ENCODE measurements at regions not wholly inside any gene's neighbourhood (a gene's known extent, or its start where the extent isn't known, plus 50 kb on each side); places are given as distances from the start of the nearest gene placed in this dataset.

GRCh38 chr14:76581592-76581991 lies 179.7 kb upstream of the VASH1 start:
- Histone ChIP-seq H3K27me3 (ENCODE audit: low read depth) (no peaks in the 10 kb centered on the region), H3K4me3 (no peak overlapping the region), H3K4me1 (no peaks in the 10 kb centered on the region), H3K36me3 (no peaks in the 10 kb centered on the region), H3K27ac (no peak overlapping the region), H3K9me3 (no peaks in the 10 kb centered on the region)
- DNase-seq (no peak), ATAC-seq (no peak)
- TF ChIP-seq, protein P1, sequence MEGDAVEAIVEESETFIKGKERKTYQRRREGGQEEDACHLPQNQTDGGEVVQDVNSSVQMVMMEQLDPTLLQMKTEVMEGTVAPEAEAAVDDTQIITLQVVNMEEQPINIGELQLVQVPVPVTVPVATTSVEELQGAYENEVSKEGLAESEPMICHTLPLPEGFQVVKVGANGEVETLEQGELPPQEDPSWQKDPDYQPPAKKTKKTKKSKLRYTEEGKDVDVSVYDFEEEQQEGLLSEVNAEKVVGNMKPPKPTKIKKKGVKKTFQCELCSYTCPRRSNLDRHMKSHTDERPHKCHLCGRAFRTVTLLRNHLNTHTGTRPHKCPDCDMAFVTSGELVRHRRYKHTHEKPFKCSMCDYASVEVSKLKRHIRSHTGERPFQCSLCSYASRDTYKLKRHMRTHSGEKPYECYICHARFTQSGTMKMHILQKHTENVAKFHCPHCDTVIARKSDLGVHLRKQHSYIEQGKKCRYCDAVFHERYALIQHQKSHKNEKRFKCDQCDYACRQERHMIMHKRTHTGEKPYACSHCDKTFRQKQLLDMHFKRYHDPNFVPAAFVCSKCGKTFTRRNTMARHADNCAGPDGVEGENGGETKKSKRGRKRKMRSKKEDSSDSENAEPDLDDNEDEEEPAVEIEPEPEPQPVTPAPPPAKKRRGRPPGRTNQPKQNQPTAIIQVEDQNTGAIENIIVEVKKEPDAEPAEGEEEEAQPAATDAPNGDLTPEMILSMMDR (IDR thresholded peaks at IDR 0.05): no peak
- intact Hi-C loops (cut with DNase I): no loop called here

DNA sequence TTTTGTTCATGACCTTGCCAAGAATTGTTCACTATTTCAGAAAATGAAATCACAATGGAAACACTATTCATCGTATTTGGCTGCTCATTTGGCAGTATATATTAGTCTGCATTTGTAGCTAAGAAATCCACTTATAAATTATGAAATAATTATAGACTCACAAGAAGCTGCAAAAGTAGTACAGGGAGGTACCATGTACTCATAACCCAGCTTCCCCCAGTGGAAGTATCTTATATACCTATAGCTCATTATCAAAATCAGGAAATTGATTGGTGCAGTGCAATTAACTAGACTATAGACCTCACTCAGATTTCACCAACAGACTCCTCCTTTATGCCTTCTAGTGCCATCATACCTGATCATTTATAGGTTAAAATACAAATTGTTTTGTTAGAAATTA lies 178.8 kb upstream of the VASH1 start:
- intact Hi-C loops (cut with DNase I): no loop called here
- ATAC-seq: no peak
- H3K4me3 ChIP-seq: no peak overlapping the region

GRCh38 chr14:76583174-76583573 lies 178.1 kb upstream of the VASH1 start:
- no peak for DNase-seq
- intact Hi-C loops (cut with DNase I): no loop called here
- no peaks in the 10 kb centered on the region for H3K36me3 ChIP-seq
- H3K27me3 ChIP-seq (ENCODE audit: low read depth): no peaks in the 10 kb centered on the region
- H3K27ac ChIP-seq: no peak overlapping the region
- H3K4me1 ChIP-seq: no peaks in the 10 kb centered on the region
- TF ChIP-seq, protein P1 (IDR thresholded peaks at IDR 0.05): no peak
- H3K9me3 ChIP-seq: no peaks in the 10 kb centered on the region
- H3K4me3 ChIP-seq: no peak overlapping the region
- no peak for ATAC-seq

More for the DNA sequence above, 178.8 kb upstream of the VASH1 start:
- no peak overlapping the region for H3K27ac ChIP-seq
- DNase-seq: no peak
- H3K4me1 ChIP-seq: no peaks in the 10 kb centered on the region
- no peaks in the 10 kb centered on the region for H3K27me3 ChIP-seq (ENCODE audit: low read depth)
- no peaks in the 10 kb centered on the region for H3K36me3 ChIP-seq
- H3K9me3 ChIP-seq: no peaks in the 10 kb centered on the region
- TF ChIP-seq, protein P1 (IDR thresholded peaks at IDR 0.05): no peak

- DNase-seq: no peak
- H3K4me3 ChIP-seq: no peak overlapping the region
- intact Hi-C loops (cut with DNase I): no loop called here
- no peak overlapping the region for H3K27ac ChIP-seq
- no peaks in the 10 kb centered on the region for H3K9me3 ChIP-seq
- no peaks in the 10 kb centered on the region for H3K27me3 ChIP-seq (ENCODE audit: low read depth)
- ATAC-seq: no peak
- H3K4me1 ChIP-seq: no peaks in the 10 kb centered on the region
- TF ChIP-seq, protein P1 (IDR thresholded peaks at IDR 0.05): no peak
- H3K36me3 ChIP-seq: no peaks in the 10 kb centered on the region
Measured at GRCh38 chr14:76583805-76584204, 177.5 kb upstream of the VASH1 start.

DNA sequence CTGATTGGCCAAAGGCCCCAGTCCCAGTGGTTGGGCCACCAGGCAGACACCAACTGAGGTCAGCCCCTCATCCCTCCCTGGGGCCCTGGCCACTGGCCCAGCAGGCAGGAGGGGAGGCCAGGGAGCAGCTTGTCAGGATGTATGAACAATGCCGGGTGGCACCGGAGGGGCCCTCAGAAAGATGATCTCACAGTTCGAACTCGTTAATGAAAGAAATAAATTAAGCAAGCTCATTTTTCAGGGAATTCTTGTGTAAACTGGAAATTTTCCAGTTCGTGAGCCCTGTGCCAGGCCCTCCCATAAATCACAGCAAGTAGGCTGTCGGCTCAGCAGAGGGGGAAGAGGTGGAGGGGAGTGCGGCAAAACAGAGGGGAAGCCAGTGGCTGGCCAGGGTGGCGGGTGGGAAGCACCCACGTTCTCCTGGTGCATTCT lies 177.0 kb upstream of the VASH1 start:
- no peak overlapping the region for H3K27ac ChIP-seq
- no peaks in the 10 kb centered on the region for H3K27me3 ChIP-seq (ENCODE audit: low read depth)
- TF ChIP-seq, protein P1 (IDR thresholded peaks at IDR 0.05): no peak
- ATAC-seq: peak in 1 of 2 donors; percentile 47
- intact Hi-C loops (cut with DNase I): no loop called here
- H3K9me3 ChIP-seq: no peaks in the 10 kb centered on the region
- H3K4me1 ChIP-seq: no peaks in the 10 kb centered on the region
- H3K4me3 ChIP-seq: no peak overlapping the region
- no peak for DNase-seq
- H3K36me3 ChIP-seq: no peaks in the 10 kb centered on the region

DNA sequence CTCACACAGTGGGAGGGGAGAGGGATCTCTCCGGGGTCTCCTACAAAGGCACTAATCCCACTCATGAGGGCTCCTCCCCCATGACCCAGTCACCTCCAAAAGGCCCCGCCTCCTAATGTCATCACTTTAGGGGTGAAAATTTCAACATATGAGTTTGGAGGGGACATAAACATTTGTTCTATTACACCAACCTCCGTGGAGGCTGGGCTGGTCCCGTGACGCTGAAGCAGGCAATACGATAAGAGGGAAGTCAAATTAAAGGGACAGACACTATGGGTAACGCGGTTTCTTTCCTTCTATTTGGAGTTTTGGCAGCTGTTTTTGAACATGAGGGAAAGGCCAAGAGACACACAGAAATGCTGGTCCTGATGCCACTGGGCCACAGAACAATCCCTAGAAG lies 175.7 kb upstream of the VASH1 start:
- TF ChIP-seq, protein P1 (IDR thresholded peaks at IDR 0.05): no peak
- intact Hi-C loops (cut with DNase I): no loop called here
- no peaks in the 10 kb centered on the region for H3K36me3 ChIP-seq
- no peak for ATAC-seq
- H3K27ac ChIP-seq: no peak overlapping the region
- H3K27me3 ChIP-seq (ENCODE audit: low read depth): no peaks in the 10 kb centered on the region
- no peaks in the 10 kb centered on the region for H3K9me3 ChIP-seq
- DNase-seq: no peak
- no peak overlapping the region for H3K4me3 ChIP-seq
- H3K4me1 ChIP-seq: no peaks in the 10 kb centered on the region
